ENCODE measurements at regions not wholly inside any gene's neighbourhood (a gene's known extent, or its start where the extent isn't known, plus 50 kb on each side); places are given as distances from the start of the nearest gene placed in this dataset.

GRCh38 chr11:113531575-113532451 is 56.6 kb upstream of the DRD2 start:
- H3K27ac ChIP-seq (ENCODE audit: control insufficient read depth, insufficient read depth, low read length) = no peak overlapping the region
- peaks cover 21% of the 10 kb centered on the region for H3K4me1 ChIP-seq (ENCODE audit: control insufficient read depth, extremely low read depth, insufficient read depth, low read length)
- H3K79me2 ChIP-seq (ENCODE audit: control insufficient read depth, insufficient read depth, low read length) = no peaks in the 10 kb centered on the region
- peak overlapping the region; percentile 24 for H2AFZ ChIP-seq (ENCODE audit: control insufficient read depth, low read length)
- H3K9me3 ChIP-seq (ENCODE audit: control insufficient read depth, low read depth, low read length) = no peaks in the 10 kb centered on the region
- no peaks in the 10 kb centered on the region for H3K36me3 ChIP-seq (ENCODE audit: control insufficient read depth in 2 of 2, extremely low read depth in 1 of 2, insufficient read depth in 2 of 2, low read length in 2 of 2)
- FAIRE-seq = no peak
- no peaks in the 10 kb centered on the region for H3K27me3 ChIP-seq (ENCODE audit: control insufficient read depth, extremely low read depth, insufficient read depth, low read length)
- H3K9ac ChIP-seq (ENCODE audit: control insufficient read depth, extremely low read depth, insufficient read depth, low read length) = no peak overlapping the region
- H4K20me1 ChIP-seq (ENCODE audit: control insufficient read depth, extremely low read depth, insufficient read depth, low read length) = no peaks in the 10 kb centered on the region
- no peak for DNase-seq (ENCODE audit: low read depth, low spot score)
- no peak overlapping the region for H3K4me2 ChIP-seq (ENCODE audit: control insufficient read depth, extremely low read depth, insufficient read depth, low read depth, low read length)
- no peak overlapping the region for H3K4me3 ChIP-seq (ENCODE audit: control insufficient read depth in 2 of 3, extremely low read depth in 1 of 3, insufficient read depth in 2 of 3, low read depth in 1 of 3, low read length in 3 of 3)
- no peaks in the 10 kb centered on the region for H3K9me1 ChIP-seq (ENCODE audit: control insufficient read depth, extremely low read depth, insufficient read depth, low read length)
- dilution Hi-C loops (cut with MboI; ENCODE audit: extremely low pct_ligation_motif_present, low sequenced_read_pairs) = no loop called here
- TF ChIP-seq CTCF (optimal IDR thresholded peaks at IDR 0.05 in 1 of 3, IDR thresholded peaks at IDR 0.05 in 1 of 3, conservative IDR thresholded peaks at IDR 0.05 in 1 of 3; ENCODE audit: extremely low read depth in 1 of 3, insufficient read depth in 2 of 3, low read length in 3 of 3) = no peak
- no peak for TF ChIP-seq EZH2 (IDR thresholded peaks at IDR 0.05; ENCODE audit: low read length)

- H3K27ac ChIP-seq (ENCODE audit: control insufficient read depth, insufficient read depth, low read length) = no peak overlapping the region
- H3K4me2 ChIP-seq (ENCODE audit: control insufficient read depth, extremely low read depth, insufficient read depth, low read depth, low read length) = no peak overlapping the region
- peaks cover 22% of the 10 kb centered on the region for H3K4me1 ChIP-seq (ENCODE audit: control insufficient read depth, extremely low read depth, insufficient read depth, low read length)
- TF ChIP-seq CTCF (optimal IDR thresholded peaks at IDR 0.05 in 1 of 3, IDR thresholded peaks at IDR 0.05 in 1 of 3, conservative IDR thresholded peaks at IDR 0.05 in 1 of 3; ENCODE audit: extremely low read depth in 1 of 3, insufficient read depth in 2 of 3, low read length in 3 of 3) = no peak
- TF ChIP-seq EZH2 (IDR thresholded peaks at IDR 0.05; ENCODE audit: low read length) = no peak
- no peaks in the 10 kb centered on the region for H3K36me3 ChIP-seq (ENCODE audit: control insufficient read depth in 2 of 2, extremely low read depth in 1 of 2, insufficient read depth in 2 of 2, low read length in 2 of 2)
- no peaks in the 10 kb centered on the region for H3K9me3 ChIP-seq (ENCODE audit: control insufficient read depth, low read depth, low read length)
- dilution Hi-C loops (cut with MboI; ENCODE audit: extremely low pct_ligation_motif_present, low sequenced_read_pairs) = no loop called here
- H3K79me2 ChIP-seq (ENCODE audit: control insufficient read depth, insufficient read depth, low read length) = no peaks in the 10 kb centered on the region
- H3K9me1 ChIP-seq (ENCODE audit: control insufficient read depth, extremely low read depth, insufficient read depth, low read length) = no peaks in the 10 kb centered on the region
- no peaks in the 10 kb centered on the region for H4K20me1 ChIP-seq (ENCODE audit: control insufficient read depth, extremely low read depth, insufficient read depth, low read length)
- FAIRE-seq = no peak
- no peak overlapping the region for H3K9ac ChIP-seq (ENCODE audit: control insufficient read depth, extremely low read depth, insufficient read depth, low read length)
- H3K27me3 ChIP-seq (ENCODE audit: control insufficient read depth, extremely low read depth, insufficient read depth, low read length) = no peaks in the 10 kb centered on the region
- no peak overlapping the region for H3K4me3 ChIP-seq (ENCODE audit: control insufficient read depth in 2 of 3, extremely low read depth in 1 of 3, insufficient read depth in 2 of 3, low read depth in 1 of 3, low read length in 3 of 3)
- no peak for DNase-seq (ENCODE audit: low read depth, low spot score)
- no peak overlapping the region for H2AFZ ChIP-seq (ENCODE audit: control insufficient read depth, low read length)
Observed at GRCh38 chr11:113531083-113531482, 55.9 kb upstream of the DRD2 start.
